ENCODE measurements at regions not wholly inside any gene's neighbourhood (a gene's known extent, or its start where the extent isn't known, plus 50 kb on each side); places are given as distances from the start of the nearest gene placed in this dataset.

GRCh38 chr17:73703917-73704316, 59.7 kb upstream of the SDK2 start:
- Histone ChIP-seq H3K9ac (ENCODE audit: insufficient read depth in 1 of 2, low read length in 2 of 2) (no peak overlapping the region), H3K27ac (ENCODE audit: low read depth in 1 of 2, low read length in 1 of 2) (no peak overlapping the region), H3K36me3 (ENCODE audit: control insufficient read depth in 4 of 4, insufficient read depth in 4 of 4, low read length in 4 of 4) (no peaks in the 10 kb centered on the region), H3K9me3 (ENCODE audit: control insufficient read depth in 4 of 4, insufficient read depth in 3 of 4, low read length in 3 of 4) (peaks cover 0 to 3% (median 0%) of the 10 kb centered on the region in 4 donors), H3K4me3 (no peak overlapping the region), H3K4me1 (ENCODE audit: control insufficient read depth in 5 of 5, insufficient read depth in 5 of 5, low read length in 5 of 5) (no peaks in the 10 kb centered on the region), H3K27me3 (ENCODE audit: control insufficient read depth in 3 of 3, insufficient read depth in 3 of 3, low read length in 2 of 3) (peaks cover 0 to 6% (median 0%) of the 10 kb centered on the region in 3 donors)
- no peak for ATAC-seq (ENCODE audit: insufficient read depth, low FRiP score)
- TF ChIP-seq CTCF (IDR thresholded peaks at IDR 0.05; ENCODE audit: control extremely low read depth, extremely low read depth) = no peak
- no peak for DNase-seq
- 77 to 79% methylated on average over 2 of the region's 2 CpGs for WGBS, 2 donors

- TF ChIP-seq CTCF (IDR thresholded peaks at IDR 0.05; ENCODE audit: control extremely low read depth, extremely low read depth) = no peak
- Histone ChIP-seq H3K4me3 (no peak overlapping the region), H3K36me3 (ENCODE audit: control insufficient read depth in 4 of 4, insufficient read depth in 4 of 4, low read length in 4 of 4) (no peaks in the 10 kb centered on the region), H3K9ac (ENCODE audit: insufficient read depth in 1 of 2, low read length in 2 of 2) (no peak overlapping the region), H3K9me3 (ENCODE audit: control insufficient read depth in 4 of 4, insufficient read depth in 3 of 4, low read length in 3 of 4) (peaks cover 0 to 3% (median 0%) of the 10 kb centered on the region in 4 donors), H3K27me3 (ENCODE audit: control insufficient read depth in 3 of 3, insufficient read depth in 3 of 3, low read length in 2 of 3) (peaks cover 0 to 2% (median 0%) of the 10 kb centered on the region in 3 donors), H3K27ac (ENCODE audit: low read depth in 1 of 2, low read length in 1 of 2) (no peak overlapping the region), H3K4me1 (ENCODE audit: control insufficient read depth in 5 of 5, insufficient read depth in 5 of 5, low read length in 5 of 5) (peaks cover 0 to 4% (median 0%) of the 10 kb centered on the region in 5 donors)
- ATAC-seq (ENCODE audit: insufficient read depth, low FRiP score) (no peak), DNase-seq (peak in 1 of 3 donors; percentile 37)
- 68 to 80% methylated on average over 7 of the region's 7 CpGs for WGBS, 2 donors
Measured at GRCh38 chr17:73705594-73705993, 61.3 kb upstream of the SDK2 start.

DNA sequence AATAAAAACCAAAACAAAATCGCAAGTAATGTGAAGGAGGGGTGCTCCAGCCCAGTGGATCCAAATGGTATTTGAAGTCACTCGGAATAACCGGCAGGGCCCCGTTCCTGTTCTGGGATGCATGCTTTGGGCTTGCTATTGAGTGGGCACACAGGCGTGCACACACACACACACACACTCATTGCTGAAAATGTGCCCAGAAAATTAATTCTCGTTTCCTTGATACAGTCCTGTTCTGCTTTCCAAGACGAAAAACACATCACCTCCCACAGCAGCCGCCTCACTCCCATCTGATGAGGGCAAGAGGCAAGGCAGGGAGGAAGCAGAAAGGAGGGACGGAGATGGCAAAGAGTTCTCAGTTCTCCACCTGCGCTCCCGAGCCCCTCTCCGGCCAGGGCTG, 62.2 kb upstream of the SDK2 start:
- ATAC-seq (ENCODE audit: insufficient read depth, low FRiP score) = no peak
- WGBS, 2 donors = 85 to 89% methylated on average over 12 of the region's 12 CpGs
- Histone ChIP-seq H3K4me3 (no peak overlapping the region), H3K4me1 (ENCODE audit: control insufficient read depth in 5 of 5, insufficient read depth in 5 of 5, low read length in 5 of 5) (peaks cover 0 to 4% (median 0%) of the 10 kb centered on the region in 5 donors), H3K36me3 (ENCODE audit: control insufficient read depth in 4 of 4, insufficient read depth in 4 of 4, low read length in 4 of 4) (no peaks in the 10 kb centered on the region), H3K9ac (ENCODE audit: insufficient read depth in 1 of 2, low read length in 2 of 2) (no peak overlapping the region), H3K27me3 (ENCODE audit: control insufficient read depth in 3 of 3, insufficient read depth in 3 of 3, low read length in 2 of 3) (peaks cover 0 to 2% (median 0%) of the 10 kb centered on the region in 3 donors), H3K27ac (ENCODE audit: low read depth in 1 of 2, low read length in 1 of 2) (no peak overlapping the region), H3K9me3 (ENCODE audit: control insufficient read depth in 4 of 4, insufficient read depth in 3 of 4, low read length in 3 of 4) (peaks cover 0 to 3% (median 0%) of the 10 kb centered on the region in 4 donors)
- no peak for DNase-seq
- no peak for TF ChIP-seq CTCF (IDR thresholded peaks at IDR 0.05; ENCODE audit: control extremely low read depth, extremely low read depth)

DNA sequence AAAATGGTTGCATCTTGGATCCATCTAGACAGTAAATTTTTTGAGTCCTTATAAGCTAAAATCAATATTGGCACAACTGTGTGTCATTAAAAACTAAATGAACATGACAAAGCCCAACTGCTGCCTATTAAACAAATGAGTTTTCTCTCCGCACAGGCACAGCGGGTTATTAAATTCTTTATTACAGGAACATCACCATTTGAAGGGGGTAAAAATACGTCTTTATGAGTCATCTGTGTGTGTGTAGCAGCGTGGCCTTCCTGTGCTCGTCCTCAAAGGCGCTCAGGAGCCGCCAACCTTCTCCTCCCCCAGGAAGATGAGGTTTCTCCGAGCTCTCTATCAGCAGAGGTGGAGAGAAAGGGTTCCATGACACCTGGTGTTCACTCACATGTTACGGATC, 62.6 kb upstream of the SDK2 start:
- Histone ChIP-seq H3K9me3 (ENCODE audit: control insufficient read depth in 4 of 4, insufficient read depth in 3 of 4, low read length in 3 of 4) (peaks cover 0 to 3% (median 0%) of the 10 kb centered on the region in 4 donors), H3K4me1 (ENCODE audit: control insufficient read depth in 5 of 5, insufficient read depth in 5 of 5, low read length in 5 of 5) (peaks cover 0 to 4% (median 0%) of the 10 kb centered on the region in 5 donors), H3K27ac (ENCODE audit: low read depth in 1 of 2, low read length in 1 of 2) (no peak overlapping the region), H3K4me3 (no peak overlapping the region), H3K36me3 (ENCODE audit: control insufficient read depth in 4 of 4, insufficient read depth in 4 of 4, low read length in 4 of 4) (no peaks in the 10 kb centered on the region), H3K27me3 (ENCODE audit: control insufficient read depth in 3 of 3, insufficient read depth in 3 of 3, low read length in 2 of 3) (peaks cover 0 to 2% (median 0%) of the 10 kb centered on the region in 3 donors), H3K9ac (ENCODE audit: insufficient read depth in 1 of 2, low read length in 2 of 2) (no peak overlapping the region)
- no peak for ATAC-seq (ENCODE audit: insufficient read depth, low FRiP score)
- 66 to 75% methylated on average over 9 of the region's 9 CpGs for WGBS, 2 donors
- DNase-seq = no peak
- TF ChIP-seq CTCF (IDR thresholded peaks at IDR 0.05; ENCODE audit: control extremely low read depth, extremely low read depth) = no peak

Data from lung (tissue), 11 donors.